ENCODE measurements at regions not wholly inside any gene's neighbourhood (a gene's known extent, or its start where the extent isn't known, plus 50 kb on each side); places are given as distances from the start of the nearest gene placed in this dataset.
A peak's percentile ranks its signal among the peaks of the same experiment; 100 is the strongest.

DNA sequence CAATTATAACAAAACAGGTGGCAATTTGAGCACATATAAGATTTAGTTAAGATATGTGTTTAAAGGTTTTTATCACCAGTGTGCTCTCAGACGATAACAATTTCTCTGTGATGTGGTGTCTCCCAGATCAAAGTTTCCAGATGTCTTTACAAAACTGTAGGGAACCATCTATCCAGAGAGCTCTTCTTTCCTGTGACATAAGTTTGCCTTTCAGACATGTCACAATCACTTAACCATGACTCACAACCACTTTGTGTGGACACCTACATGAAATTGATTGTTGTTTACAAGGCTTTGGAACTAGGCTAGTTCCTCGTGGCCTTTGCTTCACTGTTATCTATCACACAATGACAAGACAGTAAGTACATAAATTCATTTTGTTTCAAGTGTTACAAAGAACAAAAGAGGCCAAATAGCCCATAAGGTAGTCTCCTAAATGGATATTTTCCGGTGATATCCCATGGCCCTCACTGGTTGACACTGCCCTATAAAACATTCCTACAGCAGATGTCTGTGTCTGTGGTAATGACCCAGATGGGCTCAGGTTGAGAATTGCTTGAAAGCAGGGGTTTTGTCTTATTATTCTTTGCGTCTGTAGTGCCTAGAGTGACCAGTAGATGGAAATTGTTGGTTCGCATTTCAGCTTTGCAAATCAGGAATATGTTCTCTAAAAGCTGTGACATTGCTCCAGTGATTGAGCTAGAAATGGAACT, 297.8 kb upstream of the FAM241A start:
- no peak overlapping the region for H3K4me3 ChIP-seq (ENCODE audit: low read length in 3 of 3)
- TF ChIP-seq CTCF (IDR thresholded peaks at IDR 0.05; ENCODE audit: borderline replicate concordance, extremely low read depth, insufficient read depth), result no peak
- H3K4me1 ChIP-seq (ENCODE audit: control insufficient read depth in 2 of 3, insufficient read depth in 2 of 3, low read depth in 1 of 3, low read length in 3 of 3), result no peaks in the 10 kb centered on the region
- H3K27me3 ChIP-seq (ENCODE audit: control insufficient read depth, insufficient read depth, low read length), result no peaks in the 10 kb centered on the region
- H3K9me3 ChIP-seq (ENCODE audit: control insufficient read depth in 2 of 3, insufficient read depth in 1 of 3, low read length in 3 of 3), result no peaks in the 10 kb centered on the region
- FAIRE-seq (no peak), DNase-seq (peak in 2 of 5 donors; percentile 8 to 16)
- no peak overlapping the region for H3K27ac ChIP-seq (ENCODE audit: low read depth in 2 of 2, low read length in 2 of 2)
- H3K9ac ChIP-seq (ENCODE audit: low read length in 3 of 3), result no peak overlapping the region
- intact Hi-C loops (cut with DNase I), result no loop called here
- H3K36me3 ChIP-seq (ENCODE audit: control insufficient read depth in 2 of 3, insufficient read depth in 3 of 3, low read length in 3 of 3), result no peaks in the 10 kb centered on the region

DNA sequence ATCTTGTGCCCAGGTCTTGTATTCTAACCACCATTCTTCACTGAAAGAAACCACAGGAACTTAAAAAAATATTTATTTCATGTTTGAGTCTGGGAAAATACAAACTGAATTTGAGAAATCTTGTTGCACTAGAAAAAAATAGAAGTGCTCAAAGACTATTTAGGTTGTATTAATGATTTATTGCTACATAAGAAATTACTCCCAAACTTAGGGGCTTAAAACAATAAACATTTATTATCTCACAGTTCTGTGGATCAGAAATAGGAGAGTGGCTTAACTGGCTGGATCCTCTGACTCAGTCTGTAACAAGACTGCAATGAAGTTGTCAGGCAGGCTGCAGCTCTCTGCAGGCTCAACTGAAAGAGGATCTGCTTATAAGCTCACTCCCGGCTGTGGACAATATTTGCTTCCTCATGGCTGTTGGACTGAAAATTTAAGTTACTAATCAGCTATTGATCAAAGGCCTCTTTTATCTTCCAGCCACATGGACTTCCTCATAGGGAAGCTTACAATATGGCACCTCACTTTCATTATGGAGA, 295.4 kb upstream of the FAM241A start:
- intact Hi-C loops (cut with DNase I), result no loop called here
- H3K36me3 ChIP-seq (ENCODE audit: control insufficient read depth in 2 of 3, insufficient read depth in 3 of 3, low read length in 3 of 3), result no peaks in the 10 kb centered on the region
- H3K9me3 ChIP-seq (ENCODE audit: control insufficient read depth in 2 of 3, insufficient read depth in 1 of 3, low read length in 3 of 3), result no peaks in the 10 kb centered on the region
- no peak for TF ChIP-seq CTCF (IDR thresholded peaks at IDR 0.05; ENCODE audit: borderline replicate concordance, extremely low read depth, insufficient read depth)
- no peaks in the 10 kb centered on the region for H3K4me1 ChIP-seq (ENCODE audit: control insufficient read depth in 2 of 3, insufficient read depth in 2 of 3, low read depth in 1 of 3, low read length in 3 of 3)
- DNase-seq (peak in 2 of 5 donors; percentile 10 to 14), FAIRE-seq (no peak)
- H3K27ac ChIP-seq (ENCODE audit: low read depth in 2 of 2, low read length in 2 of 2), result no peak overlapping the region
- H3K9ac ChIP-seq (ENCODE audit: low read length in 3 of 3), result no peak overlapping the region
- H3K4me3 ChIP-seq (ENCODE audit: low read length in 3 of 3), result no peak overlapping the region
- H3K27me3 ChIP-seq (ENCODE audit: control insufficient read depth, insufficient read depth, low read length), result no peaks in the 10 kb centered on the region

GRCh38 chr4:111854494-111855087, 290.7 kb upstream of the FAM241A start:
- peak; percentile 25 for TF ChIP-seq CTCF (IDR thresholded peaks at IDR 0.05; ENCODE audit: borderline replicate concordance, extremely low read depth, insufficient read depth)
- intact Hi-C loops (cut with DNase I), result no loop called here
- Histone ChIP-seq H3K4me1 (ENCODE audit: control insufficient read depth in 2 of 3, insufficient read depth in 2 of 3, low read depth in 1 of 3, low read length in 3 of 3) (no peaks in the 10 kb centered on the region), H3K9ac (ENCODE audit: low read length in 3 of 3) (no peak overlapping the region), H3K4me3 (ENCODE audit: low read length in 3 of 3) (no peak overlapping the region), H3K27me3 (ENCODE audit: control insufficient read depth, insufficient read depth, low read length) (no peaks in the 10 kb centered on the region), H3K36me3 (ENCODE audit: control insufficient read depth in 2 of 3, insufficient read depth in 3 of 3, low read length in 3 of 3) (no peaks in the 10 kb centered on the region), H3K9me3 (ENCODE audit: control insufficient read depth in 2 of 3, insufficient read depth in 1 of 3, low read length in 3 of 3) (no peaks in the 10 kb centered on the region), H3K27ac (ENCODE audit: low read depth in 2 of 2, low read length in 2 of 2) (no peak overlapping the region)
- FAIRE-seq (no peak), DNase-seq (peak in 3 of 5 donors; percentile 26 to 57 (median 30))
